IMR-90 (cell line): ENCODE measurements at regions not wholly inside any gene's neighbourhood (a gene's known extent, or its start where the extent isn't known, plus 50 kb on each side); places are given as distances from the start of the nearest gene placed in this dataset.

Experiments used
- ATAC-seq: fragments of 200-7000 bp; cut with Tn5 transposase; 2 replicates; pipeline ENCODE4 v1.9.1; 2020; ENCODE audit warnings: low read depth, mild to moderate bottlenecking, moderate library complexity
- BruUV-seq: library from RNA; stranded (reverse); fragments of 400-500 nt; replicated peaks from 2 replicates; lab custom pipeline; 2021; lab: Mats Ljungman, UMichigan
- CTCF ChIA-PET: fragments of 300-600 bp; formaldehyde crosslinking; extraction: SDS; loops from one replicate; lab custom pipeline; 2021; ENCODE audit warnings: antibody characterized with exemption; lab: Yijun Ruan, JAX
- POLR2A ChIA-PET: fragments of 300-600 bp; sonication (Branson Sonifier 250); formaldehyde crosslinking; loops from one replicate; lab custom pipeline; 2022; ENCODE audit warnings: antibody characterized with exemption; ENCODE audit not compliant: unreplicated experiment; lab: Charles Lee
- DNase-seq: peaks from one replicate; pipeline ENCODE4 v3.0.0; 2013
- H2AFZ ChIP-seq: replicated peaks from 2 replicates; pipeline ENCODE3; 2013; ENCODE audit warnings: low read length, mild to moderate bottlenecking; ENCODE audit not compliant: poor library complexity
- H2AK5ac ChIP-seq: 2 replicates; pipeline ENCODE4 v1.6.1; 2013; ENCODE audit warnings: low read depth, low read length, inconsistent platforms
- H2AK9ac ChIP-seq: replicated peaks from 2 replicates; pipeline ENCODE3; 2013; ENCODE audit warnings: mild to moderate bottlenecking, low read depth, low read length, moderate library complexity; ENCODE audit not compliant: poor library complexity
- H2BK120ac ChIP-seq: 2 replicates; pipeline ENCODE4 v1.6.1; 2013; ENCODE audit warnings: low read depth, low read length, inconsistent platforms
- H2BK15ac ChIP-seq: 3 replicates; pipeline ENCODE4 v1.6.1; 2013; ENCODE audit warnings: low read depth, low read length, inconsistent platforms
- H2BK20ac ChIP-seq: 2 replicates; pipeline ENCODE4 v1.6.1; 2013; ENCODE audit warnings: low read depth, mild to moderate bottlenecking, inconsistent platforms, low read length, moderate library complexity
- H2BK5ac ChIP-seq: 2 replicates; pipeline ENCODE4 v1.6.1; 2013; ENCODE audit warnings: mild to moderate bottlenecking, low read depth, low read length, inconsistent platforms; ENCODE audit not compliant: poor library complexity, severe bottlenecking
- H3K14ac ChIP-seq: replicated peaks from 2 replicates; pipeline ENCODE4 v1.6.1; 2013; ENCODE audit warnings: low read depth, low read length, inconsistent platforms
- H3K18ac ChIP-seq: 2 replicates; pipeline ENCODE4 v1.6.1; 2013; ENCODE audit warnings: low read depth, low read length, control low read depth
- H3K23ac ChIP-seq: 2 replicates; pipeline ENCODE4 v1.6.1; 2013; ENCODE audit warnings: low read depth, low read length, inconsistent platforms
- H3K27ac ChIP-seq: 2 replicates; pipeline ENCODE4 v1.5.1; 2013; ENCODE audit warnings: mild to moderate bottlenecking, control low read depth, low read length; ENCODE audit not compliant: insufficient read depth
- H3K27me3 ChIP-seq: 2 replicates; pipeline ENCODE4 v1.6.1; 2013; ENCODE audit warnings: low read length; ENCODE audit not compliant: control insufficient read depth, insufficient read depth
- H3K36me3 ChIP-seq: 2 replicates; pipeline ENCODE4 v1.6.1; 2013; ENCODE audit warnings: low read length, mixed read lengths; ENCODE audit not compliant: control insufficient read depth, insufficient read depth
- H3K4ac ChIP-seq: 2 replicates; pipeline ENCODE4 v1.6.1; 2013; ENCODE audit warnings: low read depth, low read length, inconsistent platforms
- H3K4me1 ChIP-seq: 2 replicates; pipeline ENCODE4 v1.6.1; 2013; ENCODE audit warnings: low read length, mixed read lengths; ENCODE audit not compliant: control insufficient read depth, insufficient read depth
- H3K4me2 ChIP-seq: 2 replicates; pipeline ENCODE4 v1.6.1; 2013; ENCODE audit warnings: low read depth, mild to moderate bottlenecking, control low read depth, low read length, moderate library complexity
- H3K4me3 ChIP-seq: 2 replicates; pipeline ENCODE4 v1.5.1; 2013; ENCODE audit warnings: low read depth, mild to moderate bottlenecking, control low read depth, low read length, moderate library complexity; ENCODE audit not compliant: insufficient read depth
- H3K56ac ChIP-seq: 2 replicates; pipeline ENCODE4 v1.6.1; 2013; ENCODE audit warnings: low read length, inconsistent platforms; ENCODE audit not compliant: insufficient read depth; ENCODE audit errors: extremely low read depth
- H3K79me1 ChIP-seq, 2 experiments: 2 replicates each; pipeline ENCODE4 v1.6.1; 2013; ENCODE audit warnings: low read length in 2 of 2, inconsistent platforms in 1 of 2, low read depth in 1 of 2
- H3K9ac ChIP-seq: 2 replicates; pipeline ENCODE4 v1.6.1; 2013; ENCODE audit warnings: low read depth, low read length, control low read depth
- H3K9me1 ChIP-seq: 2 replicates; pipeline ENCODE4 v1.6.1; 2013; ENCODE audit warnings: low read length, inconsistent platforms; ENCODE audit not compliant: insufficient read depth
- H3K9me3 ChIP-seq: 2 replicates; pipeline ENCODE4 v1.6.1; 2013; ENCODE audit warnings: low read length; ENCODE audit not compliant: control insufficient read depth, insufficient read depth
- H4K20me1 ChIP-seq: 2 replicates; pipeline ENCODE4 v1.6.1; 2013; ENCODE audit warnings: low read length, inconsistent platforms; ENCODE audit not compliant: insufficient read depth
- H4K5ac ChIP-seq: 2 replicates; pipeline ENCODE4 v1.6.1; 2013; ENCODE audit warnings: mild to moderate bottlenecking, low read depth, low read length, control low read depth
- H4K8ac ChIP-seq, 2 experiments: 2 replicates each; pipeline ENCODE4 v1.6.1; 2013; ENCODE audit warnings: low read depth in 2 of 2, low read length in 2 of 2, control low read depth in 1 of 2, inconsistent platforms in 1 of 2
- H4K91ac ChIP-seq: 2 replicates; pipeline ENCODE4 v1.6.1; 2013; ENCODE audit warnings: low read depth, low read length, inconsistent platforms; ENCODE audit not compliant: insufficient read depth
- BHLHE40 ChIP-seq: fragments of 150-350 bp; IDR thresholded peaks from 2 replicates; pipeline ENCODE4 v1.6.1; 2016; ENCODE audit warnings: mild to moderate bottlenecking, low read depth, low read length
- CHD1 ChIP-seq: IDR thresholded peaks from 2 replicates; pipeline ENCODE4 v1.6.1; 2012; ENCODE audit warnings: low read depth, low read length, improper control_type of control experiment
- MAZ ChIP-seq: IDR thresholded peaks from 2 replicates; pipeline ENCODE4 v1.6.1; 2012; ENCODE audit warnings: low read depth, mild to moderate bottlenecking, low read length, improper control_type of control experiment, moderate library complexity, borderline replicate concordance
- WGBS, 2 experiments: methylation state at CpG; one replicate each; pipeline versions ENCODE4 v1.1.5 to v1.1.7; 2013; ENCODE audit warnings: missing lambda C conversion rate in 2 of 2; ENCODE audit not compliant: insufficient read length in 1 of 2; ENCODE audit errors: extremely low coverage in 2 of 2; 5-methylcytosine and 5-hydroxymethylcytosine counted together
- dilution Hi-C: fragments of 300-500 bp; cut with HindIII; formaldehyde crosslinking; loops from one replicate; pipeline ENCODE4 v1.14.3; 2018; ENCODE audit warnings: low sequenced_read_pairs; ENCODE audit not compliant: unreplicated experiment
- in situ Hi-C: fragments of 300-500 bp; cut with MboI; formaldehyde crosslinking; loops from 3 replicates; pipeline ENCODE4 v1.14.3; 2019; ENCODE audit warnings: low sequenced_read_pairs, inconsistent platforms, mixed read lengths
- intact Hi-C: fragments of 100-400 bp; cut with micrococcal nuclease; formaldehyde crosslinking; loops from 2 replicates; pipeline ENCODE4 v1.10.0; 2022

DNA sequence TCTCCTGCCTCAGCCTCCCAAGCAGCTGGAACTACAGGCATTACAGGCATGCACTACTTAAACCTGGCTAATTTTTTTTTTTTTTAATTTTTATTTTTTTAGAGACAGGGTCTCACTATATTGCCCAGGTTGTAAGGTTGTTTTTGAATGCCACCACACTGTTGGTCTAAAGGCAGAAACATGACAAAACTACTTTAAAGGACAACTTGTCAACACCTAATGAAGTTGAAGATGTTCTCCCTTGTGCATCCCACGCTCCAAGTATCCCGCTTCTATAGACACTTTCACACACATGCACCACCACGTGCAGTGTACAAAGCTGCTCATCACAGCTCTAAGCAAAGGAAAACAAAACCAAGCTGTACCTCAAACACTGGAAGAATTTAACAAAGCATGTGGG, 226.4 kb downstream of the FGFR2 start:
- Histone ChIP-seq H3K4ac (no peak overlapping the region), H2BK5ac (no peak overlapping the region), H3K79me1 (no peaks in the 10 kb centered on the region), H2BK20ac (no peak overlapping the region), H3K4me1 (no peaks in the 10 kb centered on the region), H3K27me3 (no peaks in the 10 kb centered on the region), H3K9ac (no peak overlapping the region), H3K9me3 (peaks cover 15% of the 10 kb centered on the region), H3K9me1 (no peaks in the 10 kb centered on the region), H2BK15ac (no peak overlapping the region), H3K56ac (no peak overlapping the region), H2BK120ac (no peak overlapping the region), H3K27ac (no peak overlapping the region), H2AK9ac (no peak overlapping the region), H3K36me3 (no peaks in the 10 kb centered on the region), H2AFZ (no peak overlapping the region), H4K8ac (no peak overlapping the region), H2AK5ac (no peak overlapping the region), H3K4me3 (no peak overlapping the region), H3K23ac (no peak overlapping the region), H3K14ac (no peak overlapping the region), H4K5ac (no peak overlapping the region), H4K20me1 (no peaks in the 10 kb centered on the region), H3K18ac (no peak overlapping the region), H4K91ac (no peak overlapping the region), H3K4me2 (no peak overlapping the region)
- ATAC-seq (no peak), DNase-seq (no peak)
- dilution Hi-C loops = no loop called here
- no TSS peak for BruUV-seq
- no CpG with 5 or more reads among the region's 3 CpGs for WGBS, 2 experiments
- ChIA-PET POLR2A (no interaction called here), CTCF (no interaction called here)
- no peak for TF ChIP-seq MAZ
- TF ChIP-seq BHLHE40 = no peak
- TF ChIP-seq CHD1 = no peak
- intact Hi-C loops = no loop called here
- in situ Hi-C loops = no loop called here
